H1 (cell line): ENCODE measurements at regions not wholly inside any gene's neighbourhood (a gene's known extent, or its start where the extent isn't known, plus 50 kb on each side); places are given as distances from the start of the nearest gene placed in this dataset.

ENCODE experiments used
- BRCA1 ChIP-seq: IDR thresholded peaks from 2 replicates; pipeline ENCODE4 v1.6.1; 2012; ENCODE audit warnings: low read depth, low read length, improper control_type of control experiment
- CEBPB ChIP-seq: IDR thresholded peaks from 2 replicates; pipeline ENCODE4 v1.6.1; 2012; ENCODE audit warnings: low read depth, low read length
- CREB1 ChIP-seq: IDR thresholded peaks from 2 replicates; pipeline ENCODE4 v1.6.1; 2012; ENCODE audit warnings: inconsistent platforms
- CTCF ChIP-seq, 3 experiments: IDR thresholded peaks; 1 replicate in 2 of 3; 2 replicates in 1 of 3; pipeline versions ENCODE4 v1.5.1 to v1.6.1; 2011; ENCODE audit warnings: low read length in 3 of 3, mild to moderate bottlenecking in 3 of 3, inconsistent platforms in 2 of 3, low read depth in 1 of 3, moderate library complexity in 1 of 3; ENCODE audit not compliant: insufficient read depth in 1 of 3; ENCODE audit errors: control extremely low read depth in 1 of 3
- POLR2A ChIP-seq, 2 experiments: IDR thresholded peaks; 1 replicate in 1 of 2; 2 replicates in 1 of 2; pipeline ENCODE4 v1.6.1; 2011; ENCODE audit warnings: low read depth in 2 of 2, low read length in 2 of 2, mild to moderate bottlenecking in 2 of 2; ENCODE audit errors: control extremely low read depth in 1 of 2
- POLR2AphosphoS5 ChIP-seq: IDR thresholded peaks from 2 replicates; pipeline ENCODE4 v1.6.1; 2011; ENCODE audit warnings: low read depth, low read length
- SP4 ChIP-seq: IDR thresholded peaks from 2 replicates; pipeline ENCODE4 v1.6.1; 2012; ENCODE audit warnings: low read length, inconsistent platforms
- SRF ChIP-seq: IDR thresholded peaks from 2 replicates; pipeline ENCODE4 v1.6.1; 2011; ENCODE audit warnings: mild to moderate bottlenecking, low read depth, low read length, moderate library complexity
- TAF1 ChIP-seq: IDR thresholded peaks from 2 replicates; pipeline ENCODE4 v1.6.1; 2011; ENCODE audit warnings: mild to moderate bottlenecking, low read depth, low read length
- TBP ChIP-seq: IDR thresholded peaks from 2 replicates; pipeline ENCODE4 v1.6.1; 2011; ENCODE audit warnings: low read depth, low read length, improper control_type of control experiment
- USF2 ChIP-seq: IDR thresholded peaks from 2 replicates; pipeline ENCODE4 v1.6.1; 2011; ENCODE audit warnings: low read length, improper control_type of control experiment
- YY1 ChIP-seq: IDR thresholded peaks from 2 replicates; pipeline ENCODE4 v1.6.1; 2011; ENCODE audit warnings: low read depth, mild to moderate bottlenecking, low read length

DNA sequence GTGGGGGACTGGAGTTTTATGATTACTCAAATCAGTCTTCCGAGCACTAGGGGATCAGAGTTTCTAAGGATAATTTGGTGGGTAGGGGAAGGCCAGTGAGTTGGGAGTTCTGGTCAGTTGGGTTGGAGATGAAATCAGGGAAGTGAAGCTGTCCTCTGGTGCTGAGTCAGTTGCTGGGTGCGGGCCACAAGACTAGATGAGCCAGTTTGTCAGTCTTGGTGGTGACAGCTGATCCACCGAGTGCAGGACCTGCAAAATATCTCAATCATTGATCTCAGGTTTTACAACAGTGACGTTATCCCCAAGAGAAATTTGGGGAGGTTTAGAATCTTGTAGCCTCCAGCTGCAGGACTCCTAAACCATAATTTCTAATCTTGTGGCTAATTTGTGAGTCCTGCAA, 249.4 kb downstream of the FAM43A start:
- TF ChIP-seq CTCF (IDR thresholded peaks at IDR 0.05; ENCODE audit: control extremely low read depth in 1 of 3, insufficient read depth in 1 of 3, low read depth in 1 of 3, low read length in 3 of 3) (no peak), TAF1 (no peak), YY1 (no peak), SRF (no peak), SP4 (no peak), CEBPB (no peak), USF2 (no peak), CREB1 (no peak), POLR2AphosphoS5 (no peak), TBP (no peak), POLR2A (IDR thresholded peaks at IDR 0.05; ENCODE audit: control extremely low read depth in 1 of 2, low read depth in 2 of 2, low read length in 2 of 2) (no peak), BRCA1 (no peak)
